WTC11 (cell line): ENCODE measurements at regions not wholly inside any gene's neighbourhood (a gene's known extent, or its start where the extent isn't known, plus 50 kb on each side); places are given as distances from the start of the nearest gene placed in this dataset.

Experiments used
- ATAC-seq: fragments of 200-7000 bp; cut with Tn5 transposase; 2 replicates; pipeline ENCODE4 v1.10.0; 2021; ENCODE audit warnings: mild to moderate bottlenecking, moderate library complexity
- CTCF ChIA-PET: fragments of 300-600 bp; sonication (Branson Sonifier 250); formaldehyde crosslinking; loops from one replicate; lab custom pipeline; 2021; ENCODE audit warnings: antibody characterized with exemption; lab: Charles Lee
- POLR2A ChIA-PET: fragments of 350-600 bp; sonication (Branson Sonifier 250); formaldehyde crosslinking; loops from one replicate; lab custom pipeline; 2021; ENCODE audit warnings: antibody characterized with exemption; lab: Charles Lee
- DNase-seq: peaks from one replicate; pipeline ENCODE4 v3.0.0; 2021; ENCODE audit warnings: low spot score
- H3K27ac Mint-ChIP-seq: 2 replicates; pipeline ENCODE4 v1.8.0; 2021; ENCODE audit warnings: mixed read lengths
- H3K27me3 Mint-ChIP-seq: 2 replicates; pipeline ENCODE4 v1.8.0; 2021; ENCODE audit warnings: low read depth, mild to moderate bottlenecking, moderate library complexity, mixed read lengths
- H3K36me3 Mint-ChIP-seq: 2 replicates; pipeline ENCODE4 v1.8.0; 2021; ENCODE audit warnings: mixed read lengths
- H3K4me1 Mint-ChIP-seq: 2 replicates; pipeline ENCODE4 v1.8.0; 2022; ENCODE audit warnings: mixed read lengths
- H3K4me3 Mint-ChIP-seq: 2 replicates; pipeline ENCODE4 v1.8.0; 2021; ENCODE audit warnings: mild to moderate bottlenecking, moderate library complexity, mixed read lengths
- H3K9me3 Mint-ChIP-seq: 2 replicates; pipeline ENCODE4 v1.8.0; 2021; ENCODE audit warnings: mixed read lengths
- AR ChIP-seq: fragments of 250-450 bp; sonication (Bioruptor Pico); IDR thresholded peaks from 2 replicates; pipeline ENCODE4 v1.9.0; 2021; ENCODE audit warnings: mild to moderate bottlenecking
- ATF1 ChIP-seq: sonication (generic); formaldehyde crosslinking; IDR thresholded peaks from 2 replicates; pipeline ENCODE4 v1.8.1; 2023; ENCODE audit warnings: mild to moderate bottlenecking, moderate library complexity, missing genetic modification reagents
- ATF2 ChIP-seq: sonication (generic); formaldehyde crosslinking; IDR thresholded peaks from 2 replicates; pipeline ENCODE4 v1.8.1; 2022; ENCODE audit warnings: low read depth, missing genetic modification reagents, borderline replicate concordance
- CREB1 ChIP-seq: sonication (generic); formaldehyde crosslinking; IDR thresholded peaks from 2 replicates; pipeline ENCODE4 v1.8.0; 2023; ENCODE audit warnings: mild to moderate bottlenecking, missing genetic modification reagents
- ERG ChIP-seq: fragments of 250-450 bp; sonication (Bioruptor Pico); IDR thresholded peaks from 2 replicates; pipeline ENCODE4 v1.8.0; 2021; ENCODE audit warnings: mild to moderate bottlenecking
- FOXJ3 ChIP-seq: sonication (generic); formaldehyde crosslinking; IDR thresholded peaks from 2 replicates; pipeline ENCODE4 v1.9.0; 2021; ENCODE audit warnings: missing genetic modification reagents, mild to moderate bottlenecking, borderline replicate concordance
- IRF1 ChIP-seq: sonication (generic); formaldehyde crosslinking; IDR thresholded peaks from 2 replicates; pipeline ENCODE4 v1.8.0; 2023; ENCODE audit warnings: missing genetic modification reagents
- JAZF1 ChIP-seq: fragments of 250-450 bp; sonication (Bioruptor Pico); IDR thresholded peaks from 2 replicates; pipeline ENCODE4 v1.9.0; 2021; ENCODE audit warnings: moderate library complexity, mild to moderate bottlenecking, inconsistent platforms
- MXD4 ChIP-seq: fragments of 250-450 bp; sonication (Bioruptor Pico); IDR thresholded peaks from 2 replicates; pipeline ENCODE4 v1.8.0; 2021; ENCODE audit warnings: mild to moderate bottlenecking, moderate library complexity, borderline replicate concordance
- NFYB ChIP-seq: sonication (generic); formaldehyde crosslinking; conservative IDR thresholded peaks from 2 replicates; pipeline ENCODE4 v1.8.0; 2022; ENCODE audit warnings: low read depth, missing genetic modification reagents
- RELA ChIP-seq: sonication (generic); formaldehyde crosslinking; IDR thresholded peaks from 2 replicates; pipeline ENCODE4 v1.8.1; 2022; ENCODE audit warnings: missing genetic modification reagents, mild to moderate bottlenecking, borderline replicate concordance
- SMAD3 ChIP-seq: sonication (generic); formaldehyde crosslinking; IDR thresholded peaks from 2 replicates; pipeline ENCODE4 v1.8.0; 2022; ENCODE audit warnings: missing genetic modification reagents, mild to moderate bottlenecking, borderline replicate concordance
- SMAD4 ChIP-seq: sonication (generic); formaldehyde crosslinking; IDR thresholded peaks from 2 replicates; pipeline ENCODE4 v1.8.0; 2022; ENCODE audit warnings: mild to moderate bottlenecking, missing genetic modification reagents
- SP1 ChIP-seq: sonication (generic); formaldehyde crosslinking; conservative IDR thresholded peaks from 2 replicates; pipeline ENCODE4 v1.8.1; 2022; ENCODE audit warnings: missing genetic modification reagents
- TCF7 ChIP-seq: sonication (generic); formaldehyde crosslinking; IDR thresholded peaks from 2 replicates; pipeline ENCODE4 v1.8.0; 2022; ENCODE audit warnings: mild to moderate bottlenecking, low read depth, missing genetic modification reagents, moderate library complexity
- TEAD1 ChIP-seq: sonication (generic); formaldehyde crosslinking; IDR thresholded peaks from 2 replicates; pipeline ENCODE4 v1.8.0; 2022; ENCODE audit warnings: mild to moderate bottlenecking, missing genetic modification reagents
- ZBTB21 ChIP-seq: sonication (generic); formaldehyde crosslinking; IDR thresholded peaks from 2 replicates; pipeline ENCODE4 v1.8.1; 2023; ENCODE audit warnings: mild to moderate bottlenecking, missing genetic modification reagents, borderline replicate concordance
- ZNF121 ChIP-seq: sonication (generic); formaldehyde crosslinking; IDR thresholded peaks from 2 replicates; pipeline ENCODE4 v1.8.0; 2023; ENCODE audit warnings: missing genetic modification reagents
- ZNF219 ChIP-seq: sonication (generic); formaldehyde crosslinking; IDR thresholded peaks from 2 replicates; pipeline ENCODE4 v1.8.0; 2023; ENCODE audit warnings: missing genetic modification reagents, mild to moderate bottlenecking, borderline replicate concordance
- ZNF281 ChIP-seq: sonication (generic); formaldehyde crosslinking; IDR thresholded peaks from 2 replicates; pipeline ENCODE4 v1.8.0; 2023; ENCODE audit warnings: mild to moderate bottlenecking, missing genetic modification reagents
- ZNF423 ChIP-seq: fragments of 250-450 bp; sonication (Bioruptor Pico); IDR thresholded peaks from 2 replicates; pipeline ENCODE4 v2.1.2; 2022; ENCODE audit warnings: mild to moderate bottlenecking, moderate library complexity
- ZNF425 ChIP-seq: fragments of 250-450 bp; sonication (Bioruptor Pico); conservative IDR thresholded peaks from 2 replicates; pipeline ENCODE4 v1.9.0; 2021; ENCODE audit warnings: mild to moderate bottlenecking

GRCh38 chr18:73009691-73010090 is 141.9 kb upstream of the NETO1 start:
- CTCF ChIA-PET = no interaction called here
- no peaks in the 10 kb centered on the region; the same call in 1 of the 2 replicates for H3K4me1 Mint-ChIP-seq
- POLR2A ChIA-PET = no interaction called here

GRCh38 chr18:73007915-73008308 is 140.1 kb upstream of the NETO1 start:
- no peak overlapping the region for H3K4me3 Mint-ChIP-seq
- H3K36me3 Mint-ChIP-seq = no peaks in the 10 kb centered on the region
- ChIA-PET POLR2A (no interaction called here), CTCF (no interaction called here)
- ATAC-seq (no peak), DNase-seq (no peak)
- no peak overlapping the region for H3K27ac Mint-ChIP-seq
- H3K9me3 Mint-ChIP-seq = no peaks in the 10 kb centered on the region
- no peaks in the 10 kb centered on the region; the same call in 1 of the 2 replicates for H3K4me1 Mint-ChIP-seq
- H3K27me3 Mint-ChIP-seq = no peaks in the 10 kb centered on the region
- no peak for TF ChIP-seq ZNF425 (CRISPR knock-in tag)
- no peak for TF ChIP-seq ZNF121
- TF ChIP-seq CREB1 = no peak
- TF ChIP-seq AR = no peak
- no peak for TF ChIP-seq ZBTB21 (CRISPR knock-in tag)
- TF ChIP-seq ATF1 = no peak
- no peak for TF ChIP-seq RELA
- TF ChIP-seq TEAD1 = no peak
- no peak for TF ChIP-seq ZNF219 (CRISPR knock-in tag)
- TF ChIP-seq MXD4 (CRISPR knock-in tag) = no peak

More at GRCh38 chr18:73009691-73010090, 141.9 kb upstream of the NETO1 start:
- no peak for DNase-seq
- TF ChIP-seq ATF1 (no peak), JAZF1 (no peak), IRF1 (CRISPR knock-in tag) (no peak), ZNF281 (no peak), NFYB (CRISPR knock-in tag) (no peak), ZNF423 (CRISPR knock-in tag) (no peak), TCF7 (CRISPR knock-in tag) (no peak), SMAD3 (CRISPR knock-in tag) (no peak), SP1 (CRISPR knock-in tag) (no peak), ATF2 (CRISPR knock-in tag) (no peak), SMAD4 (CRISPR knock-in tag) (no peak), FOXJ3 (CRISPR knock-in tag) (no peak), ZBTB21 (CRISPR knock-in tag) (no peak), ZNF121 (no peak), ERG (CRISPR knock-in tag) (no peak)
- TF ChIP-seq, all 79 proteins: peak for 0
- H3K27me3 Mint-ChIP-seq = no peaks in the 10 kb centered on the region
- H3K9me3 Mint-ChIP-seq = no peaks in the 10 kb centered on the region
- H3K4me3 Mint-ChIP-seq = no peak overlapping the region
- no peak for ATAC-seq
- H3K36me3 Mint-ChIP-seq = no peaks in the 10 kb centered on the region
- no peak overlapping the region for H3K27ac Mint-ChIP-seq
